RWPE2 (cell line): ENCODE measurements at regions not wholly inside any gene's neighbourhood (a gene's known extent, or its start where the extent isn't known, plus 50 kb on each side); places are given as distances from the start of the nearest gene placed in this dataset.

Experiments
- ATAC-seq: fragments of 200-7000 bp; cut with Tn5 transposase; 3 replicates; pipeline ENCODE4 v1.9.1; 2021; ENCODE audit warnings: low read depth
- DNase-seq: peaks from one replicate; pipeline ENCODE4 v3.0.0-alpha.2; 2020; ENCODE audit warnings: low spot score
- H3K27ac ChIP-seq: fragments of 450-650 bp; 2 replicates; pipeline ENCODE4 v1.5.1; 2017; ENCODE audit warnings: mild to moderate bottlenecking; ENCODE audit not compliant: poor library complexity, severe bottlenecking
- H3K27me3 ChIP-seq: fragments of 250-450 bp; sonication (Bioruptor Pico); 2 replicates; pipeline ENCODE4 v1.5.1; 2021; ENCODE audit warnings: mild to moderate bottlenecking, moderate library complexity; ENCODE audit not compliant: insufficient read depth, poor library complexity, severe bottlenecking
- H3K36me3 ChIP-seq: fragments of 250-450 bp; sonication (Bioruptor Pico); 2 replicates; pipeline ENCODE4 v1.5.1; 2020; ENCODE audit warnings: low read depth, mild to moderate bottlenecking, moderate library complexity
- H3K4me1 ChIP-seq: fragments of 250-450 bp; sonication (Bioruptor Pico); 2 replicates; pipeline ENCODE4 v1.5.1; 2021; ENCODE audit warnings: mild to moderate bottlenecking, moderate library complexity; ENCODE audit not compliant: insufficient read depth, poor library complexity, severe bottlenecking
- H3K4me3 ChIP-seq: fragments of 250-450 bp; sonication (Bioruptor Pico); 2 replicates; pipeline ENCODE4 v1.5.1; 2021; ENCODE audit warnings: mild to moderate bottlenecking, moderate library complexity; ENCODE audit not compliant: severe bottlenecking
- H3K9me3 ChIP-seq: fragments of 250-450 bp; sonication (Bioruptor Pico); 2 replicates; pipeline ENCODE4 v1.5.1; 2021; ENCODE audit warnings: mild to moderate bottlenecking, moderate library complexity; ENCODE audit not compliant: severe bottlenecking
- CTCF ChIP-seq: fragments of 450-650 bp; IDR thresholded peaks from one replicate; pipeline ENCODE4 v1.5.1; 2017; ENCODE audit warnings: mild to moderate bottlenecking, moderate library complexity; ENCODE audit not compliant: poor library complexity, severe bottlenecking

GRCh38 chr9:38200431-38200830 lies 131.4 kb upstream of the SHB start:
- Histone ChIP-seq H3K4me3 (no peak overlapping the region), H3K36me3 (no peaks in the 10 kb centered on the region), H3K27me3 (no peaks in the 10 kb centered on the region), H3K9me3 (no peaks in the 10 kb centered on the region), H3K27ac (no peak overlapping the region), H3K4me1 (peaks cover 6% of the 10 kb centered on the region)
- no peak for ATAC-seq
- no peak for DNase-seq
- TF ChIP-seq CTCF = no peak

- no peak for TF ChIP-seq CTCF
- Histone ChIP-seq H3K4me3 (no peak overlapping the region), H3K27ac (no peak overlapping the region), H3K9me3 (no peaks in the 10 kb centered on the region), H3K36me3 (no peaks in the 10 kb centered on the region), H3K27me3 (no peaks in the 10 kb centered on the region), H3K4me1 (no peaks in the 10 kb centered on the region)
- DNase-seq = no peak
- ATAC-seq = no peak
Measured at GRCh38 chr9:38198140-38198539, 129.1 kb upstream of the SHB start.

GRCh38 chr9:38196714-38197113 lies 127.7 kb upstream of the SHB start:
- Histone ChIP-seq H3K27me3 (no peaks in the 10 kb centered on the region), H3K36me3 (no peaks in the 10 kb centered on the region), H3K27ac (no peak overlapping the region), H3K9me3 (no peaks in the 10 kb centered on the region), H3K4me3 (no peak overlapping the region), H3K4me1 (no peaks in the 10 kb centered on the region)
- TF ChIP-seq CTCF = no peak
- DNase-seq = no peak
- no peak for ATAC-seq

GRCh38 chr9:38195737-38196161 lies 126.7 kb upstream of the SHB start:
- no peak for DNase-seq
- no peak overlapping the region for H3K27ac ChIP-seq

More at GRCh38 chr9:38195737-38196161, 126.7 kb upstream of the SHB start:
- TF ChIP-seq CTCF = no peak
- Histone ChIP-seq H3K36me3 (no peaks in the 10 kb centered on the region), H3K27me3 (no peaks in the 10 kb centered on the region), H3K4me3 (no peak overlapping the region), H3K4me1 (no peaks in the 10 kb centered on the region), H3K9me3 (no peaks in the 10 kb centered on the region)
- no peak for ATAC-seq
